ENCODE measurements at regions not wholly inside any gene's neighbourhood (a gene's known extent, or its start where the extent isn't known, plus 50 kb on each side); places are given as distances from the start of the nearest gene placed in this dataset.
"Not testable (repeated sequence)": the region's sequence is repeated elsewhere in the genome, so short reads cannot be mapped to it uniquely, and the experiment has no call there.

- H3K4me3 Mint-ChIP-seq (ENCODE audit: unreplicated experiment), result no peak overlapping the region
- H3K36me3 Mint-ChIP-seq (ENCODE audit: insufficient read depth, unreplicated experiment), result no peaks in the 10 kb centered on the region
- no peak for DNase-seq
- Histone ChIP-seq H3K4me3 (ENCODE audit: low read depth, low read length) (no peak overlapping the region), H3K27me3 (replicated peaks; ENCODE audit: control insufficient read depth, insufficient read depth, low read length) (no peaks in the 10 kb centered on the region), H3K4me1 (no peaks in the 10 kb centered on the region), H3K36me3 (ENCODE audit: control insufficient read depth, insufficient read depth, low read length) (no peaks in the 10 kb centered on the region), H3K9me3 (no peaks in the 10 kb centered on the region)
- no peak for TF ChIP-seq CTCF (IDR thresholded peaks at IDR 0.05; ENCODE audit: insufficient read depth in 1 of 2, low read depth in 1 of 2, low read length in 1 of 2, severe bottlenecking in 1 of 2, unreplicated experiment in 1 of 2)
- no peaks in the 10 kb centered on the region for H3K27me3 Mint-ChIP-seq (ENCODE audit: insufficient read depth, unreplicated experiment)
- intact Hi-C loops (cut with micrococcal nuclease; ENCODE audit: unreplicated experiment), result no loop called here
- BruUV-seq (replicated peaks), result no TSS peak
- H3K27ac Mint-ChIP-seq (ENCODE audit: unreplicated experiment), result no peak overlapping the region
- H3K4me1 Mint-ChIP-seq (ENCODE audit: low read depth, unreplicated experiment), result no peaks in the 10 kb centered on the region
- no peaks in the 10 kb centered on the region for H3K9me3 Mint-ChIP-seq (ENCODE audit: unreplicated experiment)
- POLR2A ChIA-PET, result no interaction called here
- CTCF ChIA-PET, result no interaction called here
These were observed 456.2 kb downstream of the KCNT2 start for GRCh38 chr1:196152086-196152485.

GRCh38 chr1:196148367-196148970 lies 459.8 kb downstream of the KCNT2 start:
- Mint-ChIP-seq H3K27me3 (ENCODE audit: insufficient read depth, unreplicated experiment) (no peaks in the 10 kb centered on the region), H3K9me3 (ENCODE audit: unreplicated experiment) (no peaks in the 10 kb centered on the region), H3K36me3 (ENCODE audit: insufficient read depth, unreplicated experiment) (no peaks in the 10 kb centered on the region), H3K4me3 (ENCODE audit: unreplicated experiment) (no peak overlapping the region), H3K4me1 (ENCODE audit: low read depth, unreplicated experiment) (no peaks in the 10 kb centered on the region), H3K27ac (ENCODE audit: unreplicated experiment) (no peak overlapping the region)
- intact Hi-C loops (cut with micrococcal nuclease; ENCODE audit: unreplicated experiment), result loop anchor here (1.0 kb wide), 1 partner anchor 161 kb away; no protein-coding TSS in a partner anchor
- Histone ChIP-seq H3K36me3 (ENCODE audit: control insufficient read depth, insufficient read depth, low read length) (no peaks in the 10 kb centered on the region), H3K4me3 (ENCODE audit: low read depth, low read length) (no peak overlapping the region), H3K9me3 (no peaks in the 10 kb centered on the region), H3K4me1 (no peaks in the 10 kb centered on the region), H3K27me3 (replicated peaks; ENCODE audit: control insufficient read depth, insufficient read depth, low read length) (no peaks in the 10 kb centered on the region)
- ChIA-PET CTCF (interaction anchor here (1.0 kb wide), 1 partner anchor 161 kb away, joined by 5 read pairs; no protein-coding TSS in a partner anchor), POLR2A (no interaction called here)
- DNase-seq, result peak in 1 of 2 experiments; percentile 5
- no TSS peak for BruUV-seq (replicated peaks)
- peak; percentile 33 to 43 for TF ChIP-seq CTCF (IDR thresholded peaks at IDR 0.05; ENCODE audit: insufficient read depth in 1 of 2, low read depth in 1 of 2, low read length in 1 of 2, severe bottlenecking in 1 of 2, unreplicated experiment in 1 of 2)

GRCh38 chr1:196147530-196147929 lies 460.7 kb downstream of the KCNT2 start:
- Mint-ChIP-seq H3K27me3 (ENCODE audit: insufficient read depth, unreplicated experiment) (no peaks in the 10 kb centered on the region), H3K9me3 (ENCODE audit: unreplicated experiment) (no peaks in the 10 kb centered on the region), H3K27ac (ENCODE audit: unreplicated experiment) (no peak overlapping the region), H3K4me3 (ENCODE audit: unreplicated experiment) (no peak overlapping the region), H3K36me3 (ENCODE audit: insufficient read depth, unreplicated experiment) (no peaks in the 10 kb centered on the region), H3K4me1 (ENCODE audit: low read depth, unreplicated experiment) (no peaks in the 10 kb centered on the region)
- ChIA-PET POLR2A (no interaction called here), CTCF (no interaction called here)
- DNase-seq, result no peak
- H3K4me1 ChIP-seq, result no peaks in the 10 kb centered on the region
- no peaks in the 10 kb centered on the region for H3K36me3 ChIP-seq (ENCODE audit: control insufficient read depth, insufficient read depth, low read length)
- H3K4me3 ChIP-seq (ENCODE audit: low read depth, low read length), result no peak overlapping the region
- TF ChIP-seq CTCF (IDR thresholded peaks at IDR 0.05; ENCODE audit: insufficient read depth in 1 of 2, low read depth in 1 of 2, low read length in 1 of 2, severe bottlenecking in 1 of 2, unreplicated experiment in 1 of 2), result no peak
- intact Hi-C loops (cut with micrococcal nuclease; ENCODE audit: unreplicated experiment), result no loop called here
- no peaks in the 10 kb centered on the region for H3K9me3 ChIP-seq
- H3K27me3 ChIP-seq (replicated peaks; ENCODE audit: control insufficient read depth, insufficient read depth, low read length), result no peaks in the 10 kb centered on the region
- no TSS peak for BruUV-seq (replicated peaks)

DNA sequence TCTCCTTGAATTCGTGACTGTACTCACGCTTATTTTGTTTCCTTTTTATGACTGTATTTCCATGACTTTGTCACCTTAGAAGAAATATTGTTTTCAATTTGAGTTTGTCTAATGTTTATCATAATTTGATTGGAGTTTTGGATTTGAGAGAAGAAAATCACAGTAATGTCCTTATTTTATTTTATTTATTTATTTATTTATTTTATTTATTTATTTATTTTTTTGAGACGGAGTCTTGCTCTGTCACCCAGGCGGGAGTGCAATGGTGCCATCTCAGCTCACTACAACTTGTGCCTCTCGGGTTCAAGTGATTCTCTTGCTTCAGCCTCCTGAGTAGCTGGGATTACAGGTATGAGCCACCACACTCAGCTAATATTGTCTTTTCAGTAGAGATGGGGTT lies 463.1 kb downstream of the KCNT2 start:
- H3K27ac Mint-ChIP-seq (ENCODE audit: unreplicated experiment); H3K9me3 ChIP-seq; H3K36me3 ChIP-seq (ENCODE audit: control insufficient read depth, insufficient read depth, low read length); H3K27me3 ChIP-seq (replicated peaks; ENCODE audit: control insufficient read depth, insufficient read depth, low read length); intact Hi-C loops (cut with micrococcal nuclease; ENCODE audit: unreplicated experiment); H3K9me3 Mint-ChIP-seq (ENCODE audit: unreplicated experiment); BruUV-seq (replicated peaks); H3K27me3 Mint-ChIP-seq (ENCODE audit: insufficient read depth, unreplicated experiment); H3K4me1 ChIP-seq; H3K4me1 Mint-ChIP-seq (ENCODE audit: low read depth, unreplicated experiment); H3K4me3 ChIP-seq (ENCODE audit: low read depth, low read length); H3K4me3 Mint-ChIP-seq (ENCODE audit: unreplicated experiment); POLR2A ChIA-PET; DNase-seq; CTCF ChIA-PET; H3K36me3 Mint-ChIP-seq (ENCODE audit: insufficient read depth, unreplicated experiment): not testable (repeated sequence)
